HepG2 (cell line): ENCODE measurements at regions not wholly inside any gene's neighbourhood (a gene's known extent, or its start where the extent isn't known, plus 50 kb on each side); places are given as distances from the start of the nearest gene placed in this dataset.

ENCODE experiments used
- DPF2 ChIP-seq: sonication (generic); formaldehyde crosslinking; IDR thresholded peaks from 2 replicates; pipeline ENCODE4 v1.4.0; 2020; ENCODE audit warnings: mild to moderate bottlenecking, low read depth, missing genetic modification reagents, borderline replicate concordance
- HDAC6 ChIP-seq: fragments of 200-600 bp; sonication (generic); IDR thresholded peaks from 2 replicates; pipeline ENCODE4 v1.7.0; 2017; ENCODE audit warnings: mild to moderate bottlenecking, antibody characterized with exemption, low read length, low read depth
- IRF2 ChIP-seq: IDR thresholded peaks from 2 replicates; pipeline ENCODE4 v1.6.1; 2018; ENCODE audit warnings: missing genetic modification reagents, missing compliant biosample characterization
- MYC ChIP-seq: sonication (generic); formaldehyde crosslinking; IDR thresholded peaks from 2 replicates; pipeline ENCODE4 v1.9.0; 2021; ENCODE audit warnings: missing genetic modification reagents, borderline replicate concordance
- NFYB ChIP-seq: sonication (generic); formaldehyde crosslinking; IDR thresholded peaks from 2 replicates; pipeline ENCODE4 v1.4.0; 2020; ENCODE audit warnings: missing genetic modification reagents
- TF ChIP-seq, protein P1 (sequence below): sonication (generic); formaldehyde crosslinking; conservative IDR thresholded peaks from 2 replicates; pipeline ENCODE4 v1.4.0; 2020; ENCODE audit warnings: missing genetic modification reagents
- TF ChIP-seq, protein P2 (sequence below): sonication (generic); formaldehyde crosslinking; IDR thresholded peaks from 2 replicates; pipeline ENCODE4 v1.8.0; 2022; ENCODE audit warnings: missing genetic modification reagents, mild to moderate bottlenecking, inconsistent platforms, borderline replicate concordance
- TF ChIP-seq, protein P3 (sequence below): sonication (generic); formaldehyde crosslinking; IDR thresholded peaks from 2 replicates; pipeline ENCODE4 v1.4.0; 2020; ENCODE audit warnings: missing genetic modification reagents, mild to moderate bottlenecking, borderline replicate concordance
- TF ChIP-seq, protein P4 (sequence below): sonication (generic); formaldehyde crosslinking; IDR thresholded peaks from 2 replicates; pipeline ENCODE4 v1.4.0; 2020; ENCODE audit warnings: mild to moderate bottlenecking, missing genetic modification reagents

DNA sequence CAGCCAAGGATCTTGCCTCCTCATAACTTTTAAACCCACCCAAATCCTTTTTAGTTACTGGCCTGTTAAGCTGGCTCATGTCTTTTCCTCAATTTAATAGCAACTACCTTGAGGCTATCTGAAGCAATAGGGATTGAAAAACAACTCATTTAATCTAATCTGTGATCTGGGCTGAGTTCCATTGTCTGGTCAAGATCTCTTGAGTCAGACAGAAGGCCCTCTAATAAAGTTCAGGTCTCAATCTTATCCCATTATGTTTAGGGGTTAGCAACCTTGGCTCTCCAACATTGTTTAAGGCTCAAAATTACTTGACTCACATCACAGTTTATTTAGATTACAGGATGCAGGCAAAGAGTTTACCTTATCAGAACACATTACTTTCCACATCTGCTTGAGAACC lies 436.1 kb downstream of the ANKRD50 start:
- TF ChIP-seq NFYB (CRISPR knock-in tag) (no peak), DPF2 (no peak), MYC (CRISPR knock-in tag) (no peak), HDAC6 (no peak), IRF2 (CRISPR knock-in tag) (no peak)
- TF ChIP-seq, protein P1, sequence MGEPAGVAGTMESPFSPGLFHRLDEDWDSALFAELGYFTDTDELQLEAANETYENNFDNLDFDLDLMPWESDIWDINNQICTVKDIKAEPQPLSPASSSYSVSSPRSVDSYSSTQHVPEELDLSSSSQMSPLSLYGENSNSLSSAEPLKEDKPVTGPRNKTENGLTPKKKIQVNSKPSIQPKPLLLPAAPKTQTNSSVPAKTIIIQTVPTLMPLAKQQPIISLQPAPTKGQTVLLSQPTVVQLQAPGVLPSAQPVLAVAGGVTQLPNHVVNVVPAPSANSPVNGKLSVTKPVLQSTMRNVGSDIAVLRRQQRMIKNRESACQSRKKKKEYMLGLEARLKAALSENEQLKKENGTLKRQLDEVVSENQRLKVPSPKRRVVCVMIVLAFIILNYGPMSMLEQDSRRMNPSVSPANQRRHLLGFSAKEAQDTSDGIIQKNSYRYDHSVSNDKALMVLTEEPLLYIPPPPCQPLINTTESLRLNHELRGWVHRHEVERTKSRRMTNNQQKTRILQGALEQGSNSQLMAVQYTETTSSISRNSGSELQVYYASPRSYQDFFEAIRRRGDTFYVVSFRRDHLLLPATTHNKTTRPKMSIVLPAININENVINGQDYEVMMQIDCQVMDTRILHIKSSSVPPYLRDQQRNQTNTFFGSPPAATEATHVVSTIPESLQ (CRISPR knock-in tag), result no peak
- TF ChIP-seq, protein P2, sequence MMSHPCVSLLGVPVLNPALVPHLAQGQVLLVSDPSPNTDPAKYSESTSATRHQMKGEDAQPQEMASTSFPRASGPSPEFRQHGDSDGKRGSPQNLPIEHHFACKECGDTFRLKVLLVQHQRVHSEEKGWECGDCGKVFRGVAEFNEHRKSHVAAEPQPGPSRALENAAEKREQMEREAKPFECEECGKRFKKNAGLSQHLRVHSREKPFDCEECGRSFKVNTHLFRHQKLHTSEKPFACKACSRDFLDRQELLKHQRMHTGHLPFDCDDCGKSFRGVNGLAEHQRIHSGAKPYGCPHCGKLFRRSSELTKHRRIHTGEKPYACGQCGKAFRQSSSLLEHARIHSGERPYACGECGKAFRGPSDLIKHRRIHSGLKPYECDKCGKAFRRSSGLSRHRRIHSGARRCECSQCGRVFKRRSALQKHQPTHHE (CRISPR knock-in tag), result no peak
- TF ChIP-seq, protein P3, sequence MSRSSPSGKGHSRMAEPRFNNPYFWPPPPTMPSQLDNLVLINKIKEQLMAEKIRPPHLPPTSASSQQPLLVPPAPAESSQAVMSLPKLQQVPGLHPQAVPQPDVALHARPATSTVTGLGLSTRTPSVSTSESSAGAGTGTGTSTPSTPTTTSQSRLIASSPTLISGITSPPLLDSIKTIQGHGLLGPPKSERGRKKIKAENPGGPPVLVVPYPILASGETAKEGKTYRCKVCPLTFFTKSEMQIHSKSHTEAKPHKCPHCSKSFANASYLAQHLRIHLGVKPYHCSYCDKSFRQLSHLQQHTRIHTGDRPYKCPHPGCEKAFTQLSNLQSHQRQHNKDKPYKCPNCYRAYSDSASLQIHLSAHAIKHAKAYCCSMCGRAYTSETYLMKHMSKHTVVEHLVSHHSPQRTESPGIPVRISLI (CRISPR knock-in tag), result no peak
- TF ChIP-seq, protein P4, sequence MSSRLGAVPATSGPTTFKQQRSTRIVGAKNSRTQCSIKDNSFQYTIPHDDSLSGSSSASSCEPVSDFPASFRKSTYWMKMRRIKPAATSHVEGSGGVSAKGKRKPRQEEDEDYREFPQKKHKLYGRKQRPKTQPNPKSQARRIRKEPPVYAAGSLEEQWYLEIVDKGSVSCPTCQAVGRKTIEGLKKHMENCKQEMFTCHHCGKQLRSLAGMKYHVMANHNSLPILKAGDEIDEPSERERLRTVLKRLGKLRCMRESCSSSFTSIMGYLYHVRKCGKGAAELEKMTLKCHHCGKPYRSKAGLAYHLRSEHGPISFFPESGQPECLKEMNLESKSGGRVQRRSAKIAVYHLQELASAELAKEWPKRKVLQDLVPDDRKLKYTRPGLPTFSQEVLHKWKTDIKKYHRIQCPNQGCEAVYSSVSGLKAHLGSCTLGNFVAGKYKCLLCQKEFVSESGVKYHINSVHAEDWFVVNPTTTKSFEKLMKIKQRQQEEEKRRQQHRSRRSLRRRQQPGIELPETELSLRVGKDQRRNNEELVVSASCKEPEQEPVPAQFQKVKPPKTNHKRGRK (CRISPR knock-in tag), result no peak
